H9 (cell line): ENCODE measurements at regions not wholly inside any gene's neighbourhood (a gene's known extent, or its start where the extent isn't known, plus 50 kb on each side); places are given as distances from the start of the nearest gene placed in this dataset.

ENCODE experiments used
- DNase-seq: peaks from one replicate; pipeline ENCODE4 v3.0.0-alpha.2; 2017
- H2AFZ ChIP-seq: one replicate; pipeline ENCODE4 v1.6.1; 2013; ENCODE audit warnings: mild to moderate bottlenecking, low read length, control low read depth, moderate library complexity
- H2AK5ac ChIP-seq: 2 replicates; pipeline ENCODE4 v1.6.1; 2013; ENCODE audit warnings: low read length, control low read depth, mixed read lengths; ENCODE audit not compliant: insufficient read length
- H2BK120ac ChIP-seq: one replicate; pipeline ENCODE4 v1.6.1; 2013; ENCODE audit warnings: low read depth, mild to moderate bottlenecking, low read length, control low read depth, inconsistent platforms; ENCODE audit not compliant: poor library complexity, severe bottlenecking
- H2BK12ac ChIP-seq: 2 replicates; pipeline ENCODE4 v1.6.1; 2013; ENCODE audit warnings: low read length, control low read depth, mixed read lengths, low read depth; ENCODE audit not compliant: insufficient read length
- H2BK15ac ChIP-seq: 2 replicates; pipeline ENCODE4 v1.6.1; 2013; ENCODE audit warnings: low read depth, low read length, control low read depth
- H2BK20ac ChIP-seq: one replicate; pipeline ENCODE4 v1.6.1; 2013; ENCODE audit warnings: low read depth, mild to moderate bottlenecking, low read length, control low read depth, inconsistent platforms; ENCODE audit not compliant: poor library complexity, severe bottlenecking
- H2BK5ac ChIP-seq: 2 replicates; pipeline ENCODE4 v1.6.1; 2013; ENCODE audit warnings: low read length, control low read depth, mixed read lengths; ENCODE audit not compliant: insufficient read length
- H3K14ac ChIP-seq: 2 replicates; pipeline ENCODE4 v1.6.1; 2013; ENCODE audit warnings: low read length, control low read depth; ENCODE audit not compliant: insufficient read depth
- H3K18ac ChIP-seq: 2 replicates; pipeline ENCODE4 v1.6.1; 2013; ENCODE audit warnings: low read depth, mild to moderate bottlenecking, mixed read lengths, low read length, control low read depth; ENCODE audit not compliant: insufficient read length
- H3K23ac ChIP-seq: 2 replicates; pipeline ENCODE4 v1.6.1; 2013; ENCODE audit warnings: low read length, control low read depth, mixed read lengths, low read depth; ENCODE audit not compliant: insufficient read length
- H3K23me2 ChIP-seq: 2 replicates; pipeline ENCODE4 v1.6.1; 2013; ENCODE audit warnings: low read depth, mild to moderate bottlenecking, mixed read lengths, low read length, control low read depth; ENCODE audit not compliant: insufficient read length, poor library complexity, severe bottlenecking
- H3K27ac ChIP-seq: 2 replicates; pipeline ENCODE4 v1.5.1; 2013; ENCODE audit warnings: low read length, control low read depth, mixed read lengths, low read depth; ENCODE audit not compliant: insufficient read length
- H3K27me3 ChIP-seq: 2 replicates; pipeline ENCODE4 v1.6.1; 2013; ENCODE audit warnings: low read length, control low read depth, inconsistent platforms; ENCODE audit not compliant: insufficient read depth
- H3K4ac ChIP-seq: 2 replicates; pipeline ENCODE4 v1.6.1; 2013; ENCODE audit warnings: low read depth, mild to moderate bottlenecking, control low read depth, inconsistent platforms, low read length, moderate library complexity
- H3K4me1 ChIP-seq: 2 replicates; pipeline ENCODE4 v1.6.1; 2013; ENCODE audit warnings: low read length, control low read depth, inconsistent platforms; ENCODE audit not compliant: insufficient read depth
- H3K4me2 ChIP-seq: 2 replicates; pipeline ENCODE4 v1.6.1; 2013; ENCODE audit warnings: low read length, control low read depth, mixed read lengths; ENCODE audit not compliant: insufficient read length, insufficient read depth
- H3K56ac ChIP-seq: 2 replicates; pipeline ENCODE4 v1.6.1; 2013; ENCODE audit warnings: low read depth, mild to moderate bottlenecking, mixed read lengths, low read length, control low read depth; ENCODE audit not compliant: insufficient read length
- H3K79me1 ChIP-seq: 2 replicates; pipeline ENCODE4 v1.6.1; 2013; ENCODE audit warnings: low read depth, mild to moderate bottlenecking, moderate library complexity, low read length, control low read depth, inconsistent platforms; ENCODE audit not compliant: insufficient read depth, poor library complexity, severe bottlenecking
- H3K79me2 ChIP-seq: 2 replicates; pipeline ENCODE4 v1.6.1; 2013; ENCODE audit warnings: low read length, control low read depth, inconsistent platforms; ENCODE audit not compliant: insufficient read depth
- H3K9ac ChIP-seq: 2 replicates; pipeline ENCODE4 v1.6.1; 2013; ENCODE audit warnings: low read length, control low read depth, mixed read lengths; ENCODE audit not compliant: insufficient read length; ENCODE audit errors: extremely low read depth
- H3K9me3 ChIP-seq: one replicate; pipeline ENCODE4 v1.6.1; 2013; ENCODE audit warnings: low read depth, low read length, inconsistent platforms; ENCODE audit not compliant: control insufficient read depth
- H3T11ph ChIP-seq: one replicate; pipeline ENCODE4 v1.6.1; 2013; ENCODE audit warnings: mild to moderate bottlenecking, low read length, control low read depth, inconsistent platforms
- H4K20me1 ChIP-seq: one replicate; pipeline ENCODE4 v1.6.1; 2013; ENCODE audit not compliant: control insufficient read depth, insufficient read length, insufficient read depth
- H4K5ac ChIP-seq: 2 replicates; pipeline ENCODE4 v1.6.1; 2013; ENCODE audit warnings: low read depth, mild to moderate bottlenecking, mixed read lengths, low read length, control low read depth; ENCODE audit not compliant: insufficient read length
- H4K8ac ChIP-seq: replicated peaks from 2 replicates; pipeline ENCODE4 v1.6.1; 2013; ENCODE audit warnings: low read length, control low read depth, mixed read lengths, low read depth; ENCODE audit not compliant: insufficient read length
- H4K91ac ChIP-seq: 2 replicates; pipeline ENCODE4 v1.6.1; 2013; ENCODE audit warnings: low read depth, mild to moderate bottlenecking, moderate library complexity, mixed read lengths, low read length, control low read depth; ENCODE audit not compliant: insufficient read length
- H3K27ac Mint-ChIP-seq, 3 experiments: 2 replicates in 2 of 3; 3 replicates in 1 of 3; pipeline ENCODE4 v1.8.0; 2020 to 2021; ENCODE audit warnings: mixed read lengths in 3 of 3, mild to moderate bottlenecking in 1 of 3, moderate library complexity in 1 of 3
- H3K27me3 Mint-ChIP-seq: 2 replicates; pipeline ENCODE4 v1.8.0; 2021; ENCODE audit warnings: low read depth, mild to moderate bottlenecking, moderate library complexity, mixed read lengths
- H3K36me3 Mint-ChIP-seq, 3 experiments: 2 replicates in 2 of 3; 3 replicates in 1 of 3; pipeline ENCODE4 v1.8.0; 2020 to 2021; ENCODE audit warnings: low read depth in 3 of 3, mixed read lengths in 3 of 3; ENCODE audit not compliant: insufficient read depth in 1 of 3
- H3K4me1 Mint-ChIP-seq, 2 experiments: 2 replicates each; pipeline ENCODE4 v1.8.0; 2020; ENCODE audit warnings: mixed read lengths in 2 of 2
- H3K4me3 Mint-ChIP-seq, 2 experiments: 2 replicates in 1 of 2; 3 replicates in 1 of 2; pipeline ENCODE4 v1.8.0; 2020 to 2021; ENCODE audit warnings: mild to moderate bottlenecking in 2 of 2, mixed read lengths in 2 of 2, moderate library complexity in 1 of 2
- H3K9me3 Mint-ChIP-seq, 2 experiments: 2 replicates in 1 of 2; 3 replicates in 1 of 2; pipeline ENCODE4 v1.8.0; 2020; ENCODE audit warnings: mild to moderate bottlenecking in 2 of 2, mixed read lengths in 2 of 2, moderate library complexity in 1 of 2
- CTCF ChIP-seq: fragments of 200-600 bp; sonication (generic); conservative IDR thresholded peaks from 3 replicates; pipeline ENCODE4 v1.8.0; 2021; ENCODE audit warnings: antibody characterized with exemption, mild to moderate bottlenecking
- WGBS: extraction: QIAGEN DNeasy Blood & Tissue Kit; methylation state at CpG from one replicate; pipeline ENCODE4 v1.1.7; 2013; ENCODE audit warnings: missing lambda C conversion rate, low lambda C conversion rate, mixed read lengths; ENCODE audit not compliant: insufficient read length; ENCODE audit errors: extremely low coverage; 5-methylcytosine and 5-hydroxymethylcytosine counted together

- WGBS: no CpG with 5 or more reads among the region's 5 CpGs
Observed at GRCh38 chr14:85273099-85273677, 256.8 kb upstream of the FLRT2 start.

More at GRCh38 chr14:85273099-85273677, 256.8 kb upstream of the FLRT2 start:
- no peak overlapping the region for H3K9ac ChIP-seq
- no peaks in the 10 kb centered on the region for H3K9me3 Mint-ChIP-seq
- H3K4me1 Mint-ChIP-seq: peaks cover 4 to 8% of the 10 kb centered on the region in 2 experiments; a peak in 3 of 4 replicates
- H2BK20ac ChIP-seq: no peak overlapping the region
- H3K27ac Mint-ChIP-seq: no peak overlapping the region
- H3K27me3 Mint-ChIP-seq: no peaks in the 10 kb centered on the region
- H2AFZ ChIP-seq: no peak overlapping the region
- H2AK5ac ChIP-seq: no peak overlapping the region
- no peak overlapping the region for H4K5ac ChIP-seq
- no peaks in the 10 kb centered on the region for H3K79me1 ChIP-seq
- no peak for TF ChIP-seq CTCF
- no peak overlapping the region for H2BK12ac ChIP-seq
- no peaks in the 10 kb centered on the region for H4K20me1 ChIP-seq
- H3K27me3 ChIP-seq: no peaks in the 10 kb centered on the region
- H3K9me3 ChIP-seq: no peaks in the 10 kb centered on the region
- no peak overlapping the region for H3K56ac ChIP-seq
- H3K4me1 ChIP-seq: no peaks in the 10 kb centered on the region
- H3K4ac ChIP-seq: no peak overlapping the region
- no peak overlapping the region for H2BK15ac ChIP-seq
- no peak overlapping the region for H4K91ac ChIP-seq
- no peak overlapping the region for H3K14ac ChIP-seq
- no peak overlapping the region for H3K4me3 Mint-ChIP-seq
- H2BK120ac ChIP-seq: no peak overlapping the region
- H3K18ac ChIP-seq: no peak overlapping the region
- DNase-seq: no peak
- H3K4me2 ChIP-seq: no peak overlapping the region
- no peak overlapping the region for H3K23ac ChIP-seq
- no peaks in the 10 kb centered on the region for H3K79me2 ChIP-seq
- H3K36me3 Mint-ChIP-seq: no peaks in the 10 kb centered on the region
- no peak overlapping the region for H4K8ac ChIP-seq
- no peak overlapping the region for H2BK5ac ChIP-seq
- H3T11ph ChIP-seq: no peak overlapping the region
- no peaks in the 10 kb centered on the region for H3K23me2 ChIP-seq
- H3K27ac ChIP-seq: no peak overlapping the region
